AG09309 (cell line): ENCODE measurements at regions not wholly inside any gene's neighbourhood (a gene's known extent, or its start where the extent isn't known, plus 50 kb on each side); places are given as distances from the start of the nearest gene placed in this dataset.
A peak's percentile ranks its signal among the peaks of the same experiment; 100 is the strongest.
"Not testable (repeated sequence)": the region's sequence is repeated elsewhere in the genome, so short reads cannot be mapped to it uniquely, and the experiment has no call there.

Experiments
- DNase-seq: peaks from one replicate; pipeline ENCODE4 v3.0.0-alpha.2; 2010; ENCODE audit warnings: low read depth
- H3K4me3 ChIP-seq: 2 replicates; pipeline ENCODE4 v1.5.1; 2011; ENCODE audit warnings: mild to moderate bottlenecking, low read depth, low read length, moderate library complexity; ENCODE audit not compliant: control insufficient read depth
- CTCF ChIP-seq: IDR thresholded peaks from 2 replicates; pipeline ENCODE4 v1.5.1; 2011; ENCODE audit warnings: mild to moderate bottlenecking, low read depth, low read length, inconsistent platforms; ENCODE audit not compliant: insufficient read depth, control insufficient read depth; ENCODE audit errors: missing control alignments

DNA sequence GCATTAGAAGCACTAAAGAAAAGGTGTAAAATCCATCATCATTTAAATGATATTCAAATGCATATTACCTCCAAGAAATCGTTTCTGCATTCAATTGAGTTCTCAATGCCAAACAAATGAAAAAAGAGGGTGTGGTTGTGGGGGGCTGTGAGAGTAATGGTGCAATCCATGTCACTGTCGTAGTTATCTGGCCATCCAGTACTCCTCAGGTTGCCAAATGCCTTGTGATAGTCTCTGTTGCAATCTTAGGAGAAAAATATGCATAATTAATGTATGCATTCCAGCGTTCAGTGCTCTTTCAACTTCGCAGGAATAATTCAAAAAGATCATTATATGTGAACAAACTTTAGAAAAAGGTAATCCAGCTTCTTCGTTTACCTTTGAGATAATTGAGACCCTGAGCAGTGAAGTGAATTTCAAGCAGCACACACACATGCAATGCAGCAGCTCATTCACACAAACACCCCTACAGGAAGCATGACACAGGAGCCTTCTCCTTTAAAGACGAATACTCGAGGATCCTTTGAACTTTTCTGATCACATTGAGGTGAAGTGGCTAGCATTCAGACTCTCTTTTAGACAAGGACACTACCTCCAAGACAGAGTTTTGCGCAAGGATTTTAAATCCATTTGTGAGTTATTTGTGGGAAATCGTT lies 73.4 kb downstream of the OR13A1 start:
- no peak for TF ChIP-seq CTCF
- DNase-seq, result no peak
- H3K4me3 ChIP-seq, result no peak overlapping the region

DNA sequence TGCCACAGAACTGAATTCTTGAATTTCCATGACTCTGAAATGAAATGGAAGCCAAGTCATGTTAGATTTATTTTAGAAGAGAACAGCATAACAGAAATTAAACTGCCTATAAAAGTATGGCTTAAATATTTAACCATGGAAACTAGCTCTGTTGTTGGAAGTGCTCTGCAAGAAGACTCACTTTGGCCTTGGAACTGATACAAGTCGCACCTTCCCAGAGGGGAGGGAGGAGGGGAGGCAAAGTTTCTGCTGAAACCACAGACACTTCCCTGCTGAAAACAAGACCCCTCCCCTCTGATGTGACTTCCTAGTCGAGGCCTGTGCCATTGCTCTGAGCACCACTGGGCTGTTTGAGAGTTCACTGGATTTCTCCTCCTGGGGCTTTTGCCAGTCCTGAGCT lies 72.1 kb downstream of the OR13A1 start:
- H3K4me3 ChIP-seq, result no peak overlapping the region
- no peak for DNase-seq
- no peak for TF ChIP-seq CTCF

GRCh38 chr10:45246522-45246921 lies 68.9 kb downstream of the OR13A1 start:
- TF ChIP-seq CTCF, result no peak
- DNase-seq, result no peak

DNA sequence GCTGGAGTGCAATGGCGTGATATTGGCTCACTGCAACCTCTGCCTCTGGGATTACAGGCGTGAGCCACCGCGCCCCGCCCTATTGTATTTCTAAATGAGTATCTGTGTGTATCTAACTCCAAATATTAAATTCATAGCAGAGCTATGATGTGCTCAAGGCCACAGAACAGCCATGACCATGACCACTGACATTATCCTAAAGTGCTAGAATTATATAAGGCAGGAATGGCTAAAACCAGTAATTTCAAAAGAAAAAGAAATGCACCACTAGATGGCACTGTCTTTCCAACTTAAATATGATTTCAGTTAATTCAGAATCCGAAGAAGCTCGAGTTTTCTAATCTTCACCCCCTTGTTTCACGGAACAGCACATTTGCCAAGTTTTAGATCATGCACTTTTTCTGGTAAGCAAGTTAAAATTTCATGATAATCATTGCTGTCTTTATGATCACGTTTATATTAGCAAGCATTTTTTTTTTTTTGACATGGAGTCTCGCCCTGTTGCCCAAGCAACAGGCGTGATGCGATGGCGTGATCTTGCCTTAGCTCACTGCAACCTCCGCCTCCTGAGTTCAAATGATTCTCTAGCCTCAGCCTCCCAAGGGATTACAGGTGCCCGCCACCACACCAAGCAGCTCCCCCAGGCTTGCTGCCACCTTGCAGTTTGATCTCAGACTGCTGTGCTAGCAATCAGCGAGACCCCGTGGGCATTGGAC lies 65.3 kb downstream of the OR13A1 start:
- peak; percentile 32 for DNase-seq
- peak; percentile 41 for TF ChIP-seq CTCF
- peak overlapping the region; percentile 18 for H3K4me3 ChIP-seq

More at GRCh38 chr10:45246522-45246921, 68.9 kb downstream of the OR13A1 start:
- no peak overlapping the region for H3K4me3 ChIP-seq

- not testable (repeated sequence) for H3K4me3 ChIP-seq, DNase-seq
These were observed 64.7 kb downstream of the OR13A1 start for GRCh38 chr10:45250694-45251075.
